ENCODE measurements at regions not wholly inside any gene's neighbourhood (a gene's known extent, or its start where the extent isn't known, plus 50 kb on each side); places are given as distances from the start of the nearest gene placed in this dataset.

DNA sequence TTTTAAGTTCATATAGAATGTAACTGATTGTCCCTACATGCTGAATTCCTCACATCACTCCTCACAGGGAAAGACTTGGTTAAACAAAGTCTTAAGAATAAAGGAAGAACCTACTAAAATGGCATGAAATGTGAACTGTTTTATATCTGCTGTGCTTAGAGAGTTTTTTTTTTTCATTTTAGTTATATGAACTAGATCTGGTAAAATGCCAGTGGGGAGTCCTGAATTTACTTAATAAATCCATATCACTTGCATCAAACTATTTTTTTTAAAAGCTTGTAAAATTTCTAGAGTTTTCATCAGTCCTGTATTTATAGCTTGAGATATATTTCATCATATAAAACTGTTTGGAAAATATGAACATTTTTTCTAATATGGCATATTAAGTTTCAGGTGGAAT is 1528.6 kb downstream of the EFNA5 start:
- H3K27ac ChIP-seq (replicated peaks): no peak overlapping the region
- no peaks in the 10 kb centered on the region for H3K36me3 ChIP-seq
- TF ChIP-seq, protein P1, sequence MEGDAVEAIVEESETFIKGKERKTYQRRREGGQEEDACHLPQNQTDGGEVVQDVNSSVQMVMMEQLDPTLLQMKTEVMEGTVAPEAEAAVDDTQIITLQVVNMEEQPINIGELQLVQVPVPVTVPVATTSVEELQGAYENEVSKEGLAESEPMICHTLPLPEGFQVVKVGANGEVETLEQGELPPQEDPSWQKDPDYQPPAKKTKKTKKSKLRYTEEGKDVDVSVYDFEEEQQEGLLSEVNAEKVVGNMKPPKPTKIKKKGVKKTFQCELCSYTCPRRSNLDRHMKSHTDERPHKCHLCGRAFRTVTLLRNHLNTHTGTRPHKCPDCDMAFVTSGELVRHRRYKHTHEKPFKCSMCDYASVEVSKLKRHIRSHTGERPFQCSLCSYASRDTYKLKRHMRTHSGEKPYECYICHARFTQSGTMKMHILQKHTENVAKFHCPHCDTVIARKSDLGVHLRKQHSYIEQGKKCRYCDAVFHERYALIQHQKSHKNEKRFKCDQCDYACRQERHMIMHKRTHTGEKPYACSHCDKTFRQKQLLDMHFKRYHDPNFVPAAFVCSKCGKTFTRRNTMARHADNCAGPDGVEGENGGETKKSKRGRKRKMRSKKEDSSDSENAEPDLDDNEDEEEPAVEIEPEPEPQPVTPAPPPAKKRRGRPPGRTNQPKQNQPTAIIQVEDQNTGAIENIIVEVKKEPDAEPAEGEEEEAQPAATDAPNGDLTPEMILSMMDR (IDR thresholded peaks at IDR 0.05; ENCODE audit: borderline replicate concordance): no peak
- no peaks in the 10 kb centered on the region for H3K4me1 ChIP-seq
- H3K27me3 ChIP-seq (ENCODE audit: low read depth): no peaks in the 10 kb centered on the region
- intact Hi-C loops (cut with micrococcal nuclease): no loop called here
- no peak for DNase-seq
- H3K4me3 ChIP-seq: no peak overlapping the region
- H3K9me3 ChIP-seq (replicated peaks): no peaks in the 10 kb centered on the region

DNA sequence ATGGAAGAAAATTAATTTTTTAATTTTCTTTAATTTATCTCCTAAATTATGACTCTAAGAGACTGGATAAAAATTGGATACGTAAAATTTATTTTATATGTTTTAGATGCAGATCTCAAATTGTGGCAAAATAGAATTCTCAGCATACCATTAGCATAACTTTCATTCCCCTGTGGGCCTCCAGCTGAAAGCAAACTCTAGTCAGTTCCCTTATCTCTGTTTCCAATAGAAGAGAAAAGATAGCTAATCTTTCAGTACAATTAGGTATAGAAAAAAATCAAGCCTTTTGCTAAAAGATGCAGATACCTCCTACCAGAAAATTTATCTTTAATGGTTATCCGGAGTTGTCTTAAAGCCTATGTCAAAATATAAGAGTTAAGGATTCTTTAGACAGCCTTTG is 1530.6 kb downstream of the EFNA5 start:
- intact Hi-C loops (cut with micrococcal nuclease): no loop called here
- Histone ChIP-seq H3K27me3 (ENCODE audit: low read depth) (no peaks in the 10 kb centered on the region), H3K4me3 (no peak overlapping the region), H3K27ac (replicated peaks) (no peak overlapping the region), H3K36me3 (no peaks in the 10 kb centered on the region), H3K9me3 (replicated peaks) (no peaks in the 10 kb centered on the region), H3K4me1 (no peaks in the 10 kb centered on the region)
- TF ChIP-seq, protein P1 (IDR thresholded peaks at IDR 0.05; ENCODE audit: borderline replicate concordance): no peak
- DNase-seq: no peak

DNA sequence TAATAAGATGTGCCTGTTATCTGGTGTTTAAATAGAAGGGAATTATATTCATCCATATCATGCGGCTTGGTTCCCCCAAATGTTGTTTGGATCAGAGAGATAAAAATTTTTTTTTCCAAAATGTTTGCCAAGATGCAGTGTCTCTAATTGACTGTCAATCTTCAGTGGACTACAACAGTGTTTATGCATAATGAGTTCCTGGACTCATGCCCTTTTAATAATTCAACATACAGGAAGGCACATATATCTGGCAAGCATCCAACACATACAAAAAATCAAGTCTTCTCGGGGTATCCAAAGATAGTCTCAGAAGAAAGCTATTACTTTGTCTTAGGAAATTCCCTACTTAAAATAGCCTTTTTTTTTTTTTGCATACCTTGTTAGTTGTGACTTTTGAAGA is 1534.7 kb downstream of the EFNA5 start:
- no peak overlapping the region for H3K4me3 ChIP-seq
- no peak for DNase-seq
- H3K9me3 ChIP-seq (replicated peaks): no peaks in the 10 kb centered on the region
- intact Hi-C loops (cut with micrococcal nuclease): no loop called here
- H3K36me3 ChIP-seq: no peaks in the 10 kb centered on the region
- no peak overlapping the region for H3K27ac ChIP-seq (replicated peaks)
- TF ChIP-seq, protein P1 (IDR thresholded peaks at IDR 0.05; ENCODE audit: borderline replicate concordance): no peak
- H3K4me1 ChIP-seq: no peaks in the 10 kb centered on the region
- no peaks in the 10 kb centered on the region for H3K27me3 ChIP-seq (ENCODE audit: low read depth)

DNA sequence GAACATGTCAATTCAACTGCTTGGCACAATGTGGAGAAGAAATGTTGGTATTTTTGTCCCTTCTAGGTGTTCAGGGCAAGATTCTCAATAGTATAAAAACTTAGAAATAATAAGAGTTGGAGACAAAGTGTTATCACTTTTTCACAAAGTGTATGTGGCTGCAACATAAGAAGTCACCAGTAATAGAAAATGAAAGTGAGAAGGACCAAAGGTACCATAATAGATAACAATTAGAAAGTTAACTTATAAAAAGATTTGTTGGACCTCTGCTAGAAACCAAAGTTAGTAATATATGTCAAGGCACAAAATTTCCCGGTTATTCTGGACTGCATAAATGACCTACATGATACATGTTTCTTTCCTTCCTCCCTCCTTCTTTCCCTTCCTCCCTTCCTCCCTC is 1535.3 kb downstream of the EFNA5 start:
- Histone ChIP-seq H3K4me3 (no peak overlapping the region), H3K36me3 (no peaks in the 10 kb centered on the region), H3K9me3 (replicated peaks) (no peaks in the 10 kb centered on the region), H3K27ac (replicated peaks) (no peak overlapping the region), H3K4me1 (no peaks in the 10 kb centered on the region), H3K27me3 (ENCODE audit: low read depth) (no peaks in the 10 kb centered on the region)
- DNase-seq: no peak
- intact Hi-C loops (cut with micrococcal nuclease): no loop called here
- TF ChIP-seq, protein P1 (IDR thresholded peaks at IDR 0.05; ENCODE audit: borderline replicate concordance): no peak

DNA sequence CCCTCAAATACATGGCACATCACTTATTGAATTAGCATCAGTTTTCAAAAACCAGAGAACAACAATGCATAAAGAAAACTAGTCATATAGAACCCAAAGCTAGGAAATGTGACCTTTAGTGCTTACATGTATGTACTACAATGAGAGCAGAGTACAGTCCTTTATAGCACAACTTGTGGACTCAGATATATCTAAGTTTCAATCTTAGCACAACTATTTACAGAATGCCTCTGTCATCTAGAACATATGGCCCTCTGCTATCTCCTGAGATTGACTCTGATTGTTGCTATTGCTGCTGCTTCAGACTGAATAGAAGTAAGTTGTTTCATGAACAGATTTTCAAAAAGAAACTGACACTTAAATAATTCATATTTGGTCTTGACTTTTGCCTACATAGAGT is 1536.2 kb downstream of the EFNA5 start:
- DNase-seq: no peak
- TF ChIP-seq, protein P1 (IDR thresholded peaks at IDR 0.05; ENCODE audit: borderline replicate concordance): no peak

DNA sequence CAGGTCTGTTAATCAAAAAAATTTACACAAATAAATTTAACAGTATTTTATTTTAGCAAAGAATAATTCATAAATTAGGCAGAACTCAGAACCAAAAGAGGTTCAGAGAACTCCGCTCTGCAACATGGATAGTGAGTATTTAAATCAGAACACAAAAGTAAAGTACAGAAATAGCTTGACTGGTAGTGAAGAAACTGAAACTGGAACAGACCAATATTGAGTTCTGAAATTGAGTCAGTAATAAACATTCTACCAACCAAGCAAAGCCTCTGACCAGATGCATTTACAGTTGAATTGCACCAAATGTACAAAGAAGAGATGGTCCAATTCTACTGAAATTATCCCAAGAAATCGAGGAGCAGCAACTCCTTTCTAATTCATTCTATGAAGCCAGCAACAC is 1542.8 kb downstream of the EFNA5 start:
- intact Hi-C loops (cut with micrococcal nuclease): no loop called here

More for the DNA sequence above, 1536.2 kb downstream of the EFNA5 start:
- no peaks in the 10 kb centered on the region for H3K27me3 ChIP-seq (ENCODE audit: low read depth)
- H3K36me3 ChIP-seq: no peaks in the 10 kb centered on the region
- H3K4me1 ChIP-seq: no peaks in the 10 kb centered on the region
- H3K27ac ChIP-seq (replicated peaks): no peak overlapping the region
- H3K4me3 ChIP-seq: no peak overlapping the region
- H3K9me3 ChIP-seq (replicated peaks): no peaks in the 10 kb centered on the region
- intact Hi-C loops (cut with micrococcal nuclease): no loop called here

More for the DNA sequence above, 1542.8 kb downstream of the EFNA5 start:
- Histone ChIP-seq H3K27me3 (ENCODE audit: low read depth) (no peaks in the 10 kb centered on the region), H3K36me3 (no peaks in the 10 kb centered on the region), H3K4me1 (no peaks in the 10 kb centered on the region), H3K4me3 (no peak overlapping the region), H3K9me3 (replicated peaks) (no peaks in the 10 kb centered on the region), H3K27ac (replicated peaks) (no peak overlapping the region)
- TF ChIP-seq, protein P1 (IDR thresholded peaks at IDR 0.05; ENCODE audit: borderline replicate concordance): no peak
- DNase-seq: no peak

Data from left ventricle myocardium inferior (tissue), 1 donor.